Superior temporal gyrus (tissue), 1 donor: ENCODE measurements at regions not wholly inside any gene's neighbourhood (a gene's known extent, or its start where the extent isn't known, plus 50 kb on each side); places are given as distances from the start of the nearest gene placed in this dataset.
A peak's percentile ranks its signal among the peaks of the same experiment; 100 is the strongest.

Experiments
- DNase-seq: peaks from one replicate; pipeline ENCODE4 v3.0.0-alpha.2; 2016; ENCODE audit errors: extremely low spot score

DNA sequence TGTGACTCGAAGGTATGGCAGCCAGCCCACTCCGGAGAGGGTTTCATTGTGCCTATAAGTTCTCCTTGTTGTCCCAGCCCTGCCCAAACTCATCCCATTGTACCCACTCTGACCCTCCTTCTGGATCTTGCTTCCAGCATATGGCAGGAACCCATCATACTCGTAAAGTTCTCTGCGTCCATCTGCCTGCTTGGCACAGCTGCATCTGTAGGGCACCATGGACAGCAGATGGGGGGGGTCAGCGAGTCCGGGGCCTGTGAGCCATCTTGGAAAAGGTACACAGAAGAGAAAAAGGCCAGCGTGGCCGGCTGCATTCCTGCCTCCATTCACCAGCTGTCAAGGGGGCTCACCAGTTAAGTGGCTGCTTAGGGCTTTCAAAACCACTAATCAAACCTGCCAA, 94.9 kb upstream of the IGSF21 start:
- DNase-seq = no peak

DNA sequence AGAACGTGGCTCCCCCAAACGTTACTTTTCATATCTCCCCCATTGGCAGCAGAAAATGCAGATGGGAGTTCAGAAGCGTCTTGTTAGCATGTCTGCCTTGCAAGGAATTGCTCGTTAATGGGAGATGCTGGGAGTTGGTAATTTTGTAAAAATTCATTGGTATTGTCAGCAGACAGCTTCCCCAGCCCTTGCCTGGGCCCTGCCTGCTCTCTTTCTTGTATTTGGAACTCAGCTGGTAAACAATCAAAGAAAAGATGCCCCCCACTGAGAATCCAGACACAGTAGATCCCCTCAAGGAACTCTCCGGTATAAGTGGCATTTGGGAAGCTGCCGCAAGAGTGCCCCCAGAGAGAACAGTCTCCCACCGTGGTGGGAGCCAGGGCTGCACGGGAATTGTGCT, 94.4 kb upstream of the IGSF21 start:
- no peak for DNase-seq

DNA sequence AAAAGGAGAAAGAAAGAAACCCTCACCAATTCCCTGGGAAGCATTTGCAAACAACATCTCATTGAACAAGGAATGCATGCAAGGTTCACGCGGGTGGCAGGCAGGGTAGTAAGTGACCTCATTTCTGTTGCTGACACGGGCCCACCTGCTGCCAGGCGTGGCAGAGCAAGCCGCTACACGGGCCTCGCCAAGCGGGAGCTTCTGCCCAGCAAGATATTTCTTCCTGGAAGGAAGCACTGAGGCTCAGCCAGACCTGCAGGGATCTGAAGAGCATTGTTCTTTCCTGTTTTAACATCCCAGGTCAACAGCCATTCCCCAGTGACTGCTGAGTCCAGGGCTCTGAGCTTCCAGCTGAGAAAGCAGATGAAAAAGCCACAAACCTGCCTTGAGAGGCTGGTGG, 91.9 kb upstream of the IGSF21 start:
- no peak for DNase-seq

DNA sequence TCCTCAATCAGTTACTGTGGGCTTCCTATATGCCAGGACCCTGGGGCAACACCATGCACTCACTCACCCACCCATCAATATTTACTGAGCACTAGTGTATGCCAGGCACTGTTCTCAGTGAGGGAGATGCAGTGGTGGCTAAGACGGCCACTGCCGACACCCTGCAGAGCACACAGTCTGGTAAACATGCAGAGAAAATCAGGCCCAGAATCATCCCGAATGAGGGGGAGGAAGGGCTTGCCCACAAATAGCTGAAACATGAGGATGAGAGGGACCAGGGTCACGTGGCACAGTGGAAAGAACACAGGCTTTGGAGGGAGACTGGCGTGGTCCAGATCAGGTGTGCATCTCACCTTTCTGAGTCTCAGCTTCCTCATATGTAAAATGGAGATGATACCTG, 89.2 kb upstream of the IGSF21 start:
- DNase-seq = no peak

DNA sequence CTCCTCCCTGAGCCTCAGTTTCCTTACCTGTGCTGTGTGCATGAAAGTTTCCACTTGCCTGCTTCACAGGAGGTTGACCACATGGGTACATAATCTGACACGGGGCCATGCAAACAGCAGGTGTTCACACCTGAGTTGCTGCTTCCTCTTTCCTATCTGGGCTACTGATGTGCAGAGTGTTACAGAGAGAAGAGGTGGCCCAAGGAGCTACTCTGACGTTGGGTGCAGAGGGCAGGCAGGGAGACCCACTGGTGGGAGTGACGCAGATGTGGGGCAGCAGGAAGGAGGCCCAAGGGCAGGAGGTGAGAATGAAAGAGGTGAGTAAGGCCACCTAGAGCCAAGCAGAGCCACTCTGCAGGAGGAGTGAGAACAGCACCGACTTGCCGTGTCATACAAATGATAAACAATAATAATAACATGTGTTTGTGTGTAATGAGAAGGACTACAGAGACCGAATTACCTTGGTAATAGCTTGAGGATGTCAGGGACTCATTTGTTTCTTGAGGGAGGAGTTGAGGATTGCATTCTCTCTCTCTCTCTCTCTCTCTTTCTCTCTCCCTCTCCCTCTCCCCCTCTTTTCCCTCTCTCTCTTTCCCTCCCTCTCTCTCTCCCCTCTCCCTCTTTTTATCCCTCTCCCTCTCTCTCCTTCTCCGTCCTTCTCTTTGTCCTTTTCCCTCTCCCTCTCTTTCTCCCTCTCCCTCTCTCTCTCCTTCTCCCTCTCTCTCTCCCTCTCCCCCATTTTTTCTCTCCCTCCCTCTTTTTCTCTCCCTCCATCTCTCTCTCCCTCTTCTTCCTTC, 87.4 kb upstream of the IGSF21 start:
- DNase-seq = no peak

DNA sequence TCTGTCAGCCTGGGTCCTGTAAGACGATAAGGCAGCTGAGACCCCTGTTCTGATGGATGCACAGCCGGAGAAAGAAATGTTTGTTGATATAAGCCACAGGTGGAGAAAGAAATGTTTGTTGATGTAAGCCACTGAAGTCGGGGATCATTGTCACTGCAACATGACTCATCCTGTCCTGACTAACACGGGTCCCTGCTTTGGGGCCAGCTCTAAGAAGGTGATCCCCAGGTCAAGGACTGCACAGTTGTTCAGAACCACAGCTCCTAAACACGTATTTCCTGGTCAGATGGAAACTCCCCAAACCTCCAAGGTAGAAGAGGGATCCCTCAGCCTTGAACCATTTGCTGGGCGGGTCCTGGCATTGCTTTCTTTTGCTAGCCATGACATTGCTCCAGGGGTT, 86.4 kb upstream of the IGSF21 start:
- DNase-seq = no peak

DNA sequence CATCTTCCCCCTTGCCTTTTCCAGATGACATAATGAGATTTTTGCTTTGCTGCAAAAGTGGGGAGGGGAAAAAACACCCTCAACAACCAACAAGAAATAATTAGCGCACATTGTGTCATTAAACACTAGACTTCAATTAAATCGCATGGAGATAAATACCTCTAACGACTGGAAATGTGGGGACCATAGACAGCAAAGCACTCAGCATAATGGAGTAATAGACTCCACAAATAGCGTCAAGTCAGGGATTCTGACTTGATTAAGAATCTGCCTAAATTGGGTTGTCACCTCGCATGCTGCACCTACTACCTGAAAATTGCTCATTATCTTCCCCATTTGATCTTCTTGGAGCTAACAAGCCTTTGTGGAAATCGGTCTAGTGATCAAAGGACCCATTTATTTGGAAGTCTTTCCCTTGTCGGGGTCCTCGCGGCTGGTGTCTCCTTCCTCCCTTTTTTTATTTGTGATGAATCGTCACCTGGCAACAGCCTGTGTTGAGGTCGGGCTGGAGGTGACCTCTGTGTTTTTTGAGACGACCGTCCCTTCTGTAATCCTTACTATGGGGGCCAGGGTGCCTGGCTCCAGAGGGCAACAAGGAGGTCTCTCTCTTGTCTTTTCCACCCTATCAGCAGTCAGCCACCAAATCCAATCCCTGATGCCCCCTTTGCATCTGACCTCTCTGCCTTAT, 75.3 kb upstream of the IGSF21 start:
- no peak for DNase-seq

DNA sequence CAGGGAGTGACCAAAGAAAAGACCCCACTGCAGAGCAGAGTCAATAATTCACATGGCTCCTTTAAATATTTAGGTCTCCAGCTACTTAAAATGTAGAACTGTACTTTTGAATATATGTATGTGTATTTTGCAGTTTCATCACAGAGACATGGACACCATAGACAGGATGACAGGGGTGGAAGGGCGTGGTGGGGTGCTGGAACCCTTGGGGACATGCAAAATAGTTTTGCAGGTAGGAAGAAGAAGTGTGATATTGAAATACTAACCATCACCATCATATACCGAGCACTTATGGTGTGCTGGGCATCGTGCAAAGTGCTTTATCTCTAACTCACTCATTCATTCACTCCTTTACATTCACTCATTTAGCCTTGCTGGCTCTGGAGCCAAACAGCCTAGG, 72.5 kb upstream of the IGSF21 start:
- no peak for DNase-seq

DNA sequence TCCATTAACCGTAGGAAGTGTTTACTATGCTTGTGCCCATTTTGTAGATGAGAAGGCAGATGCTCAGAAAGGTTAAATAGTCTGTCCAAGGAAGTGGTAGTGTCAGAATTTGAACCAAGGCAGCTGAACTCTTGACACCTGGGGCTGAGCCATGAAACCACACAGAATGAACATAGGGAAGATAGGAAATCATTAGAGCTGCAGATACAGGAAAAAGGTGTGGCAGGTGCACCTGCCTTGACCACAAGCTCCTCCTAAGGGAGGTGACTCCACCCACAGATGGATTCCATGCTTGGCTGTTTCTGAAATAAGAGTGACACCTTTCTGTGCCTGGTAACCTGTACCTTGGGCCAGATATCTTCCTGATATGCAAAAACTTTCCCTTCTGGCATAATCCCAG, 69.9 kb upstream of the IGSF21 start:
- no peak for DNase-seq

DNA sequence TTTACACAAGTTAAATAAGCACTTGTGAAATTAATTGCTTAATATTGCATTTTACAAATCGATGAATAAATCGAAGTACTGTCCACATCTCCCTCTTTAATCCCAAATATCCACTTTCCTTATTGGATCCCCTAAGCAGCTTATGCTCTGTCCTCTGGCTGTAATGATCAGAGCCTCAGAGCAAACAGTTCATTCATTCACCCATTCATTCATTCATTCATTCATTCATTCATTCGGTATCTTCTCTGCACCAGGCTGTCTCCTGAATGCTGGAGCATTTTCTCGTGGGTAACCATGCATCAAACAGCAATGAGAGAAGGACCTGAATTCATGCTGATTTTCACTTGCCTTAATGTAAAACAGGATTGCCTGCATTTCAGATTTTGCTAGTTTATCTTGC, 69.5 kb upstream of the IGSF21 start:
- DNase-seq = no peak

DNA sequence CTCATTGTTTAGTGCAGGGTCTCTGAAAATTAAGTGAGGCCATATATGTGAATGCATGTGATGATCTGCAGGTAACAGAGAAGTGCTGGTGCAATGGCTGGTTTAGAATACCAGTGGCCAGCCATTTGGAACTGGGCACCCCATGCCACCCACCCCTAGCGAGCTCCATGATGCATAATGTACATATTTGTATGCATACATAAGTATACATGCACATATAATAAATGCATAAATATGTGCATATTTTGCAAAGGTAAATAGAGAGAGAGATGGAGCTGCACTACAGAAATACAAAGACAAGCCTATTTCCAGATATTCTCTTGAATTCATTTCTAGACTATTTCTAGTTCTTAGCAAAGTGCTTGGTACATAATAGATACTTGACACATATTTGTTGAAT, 68.5 kb upstream of the IGSF21 start:
- DNase-seq = no peak

DNA sequence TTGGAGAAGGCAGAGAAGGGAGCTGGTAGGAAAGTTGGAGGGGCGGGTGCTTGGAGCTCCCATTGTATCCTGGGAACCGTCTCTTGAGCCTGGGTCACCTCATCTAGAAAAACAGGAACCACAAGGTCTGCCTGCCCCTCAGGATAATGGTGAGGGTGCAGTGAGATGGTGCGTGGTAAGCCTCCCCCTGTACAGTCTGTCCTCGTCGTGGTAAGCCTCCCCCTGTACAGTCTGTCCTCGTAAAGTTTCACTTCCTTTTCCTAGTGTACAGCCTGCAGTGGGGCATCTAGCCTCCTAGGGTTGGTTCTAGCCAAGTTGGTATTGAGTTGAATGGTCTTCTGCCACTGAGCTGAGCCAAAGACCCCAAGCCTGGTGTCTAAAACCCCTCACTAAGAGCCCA, 66.5 kb upstream of the IGSF21 start:
- no peak for DNase-seq

DNA sequence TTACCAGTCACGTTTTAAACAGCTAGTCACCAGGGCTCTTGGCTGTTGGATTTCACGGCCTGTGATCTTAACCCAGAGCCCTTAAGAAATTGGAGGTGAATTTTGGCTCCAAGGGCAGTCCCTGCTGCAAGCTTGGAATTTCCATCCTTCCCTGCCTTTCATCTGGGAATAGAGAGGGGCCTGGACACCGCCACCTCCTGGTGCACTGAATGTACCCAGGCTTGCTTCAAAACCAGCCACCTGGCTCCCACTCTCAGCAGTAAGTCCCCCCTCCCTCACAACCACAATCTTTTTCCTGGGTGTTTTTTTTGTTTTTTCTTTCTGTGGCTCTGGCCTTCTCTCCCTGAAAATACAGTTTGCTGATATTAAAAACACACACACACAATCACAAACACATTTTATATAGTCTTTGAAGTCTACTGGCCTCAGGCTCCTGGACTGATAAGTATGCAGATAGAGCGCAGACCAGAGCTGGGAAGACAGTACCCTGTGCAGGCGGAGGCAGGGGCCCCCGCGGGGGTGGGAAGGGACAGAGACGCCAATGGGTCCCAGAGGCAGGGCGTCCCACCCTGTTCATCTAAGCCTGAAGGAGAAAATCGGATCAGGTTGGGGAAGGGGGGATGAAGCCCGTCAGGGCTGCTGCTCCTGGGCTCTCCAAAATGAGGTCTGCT, 65.8 kb upstream of the IGSF21 start:
- no peak for DNase-seq

DNA sequence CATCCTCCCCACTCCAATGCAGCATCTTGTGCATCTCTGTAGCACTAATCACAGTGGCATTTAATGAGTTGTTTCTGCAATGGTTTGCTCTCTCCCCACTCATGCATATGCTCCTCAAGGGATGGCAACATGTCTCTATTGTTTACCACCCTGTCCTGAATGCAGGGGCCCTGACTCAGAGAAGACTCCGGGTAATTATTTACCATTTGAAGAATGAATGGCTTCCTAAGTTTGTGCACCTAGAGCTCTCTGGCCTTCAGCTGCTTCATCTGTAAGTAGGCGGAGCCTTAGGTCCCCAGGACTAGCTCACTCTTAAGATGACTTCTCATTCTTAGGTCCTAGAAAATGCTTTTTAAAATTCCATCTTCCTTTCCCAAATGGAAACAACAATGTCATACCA, 63.7 kb upstream of the IGSF21 start:
- DNase-seq = no peak

DNA sequence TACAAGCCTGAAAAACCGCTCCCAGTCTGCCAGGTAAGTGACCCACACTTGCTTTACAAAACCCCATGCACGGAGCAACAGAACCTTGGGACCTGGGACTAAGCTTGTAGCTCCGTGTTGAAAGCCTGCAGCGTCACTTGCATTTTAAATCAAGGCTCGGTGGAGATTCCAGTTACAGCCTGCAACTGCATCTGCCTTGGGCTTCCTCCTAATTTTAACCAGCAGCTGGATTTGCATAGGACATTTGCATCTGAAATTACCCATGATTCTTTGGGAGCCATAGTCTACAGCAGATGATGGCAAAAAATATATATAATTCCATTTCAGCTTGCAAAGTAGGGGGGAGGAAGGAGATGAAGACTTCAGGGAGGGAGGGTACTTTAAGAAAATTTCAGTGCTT, 62.4 kb upstream of the IGSF21 start:
- no peak for DNase-seq

DNA sequence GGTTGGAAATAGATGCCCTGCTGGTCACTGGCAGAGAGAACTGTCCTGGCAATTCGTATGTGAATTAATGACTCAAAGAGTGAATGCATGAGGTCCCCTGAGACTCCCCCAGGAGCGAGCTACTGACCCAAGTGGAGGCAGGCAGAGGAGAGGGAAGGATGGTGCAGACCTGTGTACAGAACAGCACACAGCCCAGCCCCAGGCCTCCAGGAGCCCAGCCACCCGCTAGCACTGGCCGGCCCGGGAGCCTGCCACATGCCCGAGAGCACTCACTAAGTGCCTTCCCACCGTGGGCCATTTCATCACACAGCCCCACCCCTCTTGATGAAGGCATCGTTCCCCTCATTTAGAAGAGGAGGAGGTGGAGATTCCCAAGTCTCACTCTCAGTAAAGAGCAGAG, 62.0 kb upstream of the IGSF21 start:
- DNase-seq = no peak

DNA sequence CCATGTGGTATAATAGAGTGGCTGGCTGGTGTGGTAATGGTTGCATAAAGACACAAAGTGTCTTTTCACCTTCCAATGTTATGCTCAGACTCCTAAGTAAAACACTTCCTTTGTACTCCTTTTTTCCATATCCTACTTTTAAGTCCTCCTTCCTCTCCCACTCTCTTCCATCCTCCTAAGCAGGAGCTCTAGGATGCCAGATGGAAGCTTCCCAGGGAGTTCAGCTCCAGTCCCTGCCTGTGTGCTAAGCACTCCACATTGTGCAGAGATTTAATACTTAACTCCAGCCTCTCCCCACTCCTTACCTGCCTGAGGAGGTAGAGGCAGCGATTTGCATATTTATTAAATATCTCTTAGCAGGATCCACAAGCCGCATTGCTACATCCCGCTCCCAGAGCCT, 60.5 kb upstream of the IGSF21 start:
- DNase-seq = peak; percentile 51

DNA sequence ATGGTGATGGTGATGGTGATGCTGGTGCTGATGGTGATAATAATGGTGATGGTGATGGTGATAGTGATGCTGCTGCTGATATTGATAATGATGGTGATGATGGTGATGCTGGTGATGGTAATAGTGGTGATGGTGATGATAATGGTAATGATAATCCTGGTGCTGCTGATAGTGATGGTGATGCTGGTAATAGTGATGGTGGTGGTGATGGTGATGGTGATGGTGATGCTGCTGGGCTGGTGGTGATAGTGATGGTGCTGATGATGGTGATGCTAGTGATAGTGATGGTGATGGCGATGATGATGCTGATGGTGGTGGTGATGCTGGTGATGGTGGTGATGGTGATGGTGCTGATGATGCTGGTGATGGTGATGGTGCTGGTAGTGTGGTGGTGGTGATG, 58.4 kb upstream of the IGSF21 start:
- no peak for DNase-seq

DNA sequence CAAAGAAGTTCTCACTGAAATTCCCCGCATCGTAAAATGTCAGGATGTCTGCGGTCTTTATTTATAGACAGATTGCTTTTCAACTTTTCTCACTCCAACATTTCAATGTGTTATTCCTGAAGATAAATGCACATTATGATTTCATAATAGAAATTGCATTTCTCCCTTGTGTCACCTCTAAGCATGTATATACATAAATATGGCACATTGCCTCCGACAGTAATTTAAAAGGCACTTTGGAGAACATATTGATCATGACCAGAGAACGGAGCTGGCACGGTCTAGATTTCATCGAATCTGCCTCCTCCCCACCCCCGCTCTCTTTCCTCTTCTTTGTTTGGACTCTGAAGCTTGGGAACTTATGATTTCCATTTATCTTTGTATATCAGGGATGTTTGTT, 54.9 kb upstream of the IGSF21 start:
- no peak for DNase-seq

DNA sequence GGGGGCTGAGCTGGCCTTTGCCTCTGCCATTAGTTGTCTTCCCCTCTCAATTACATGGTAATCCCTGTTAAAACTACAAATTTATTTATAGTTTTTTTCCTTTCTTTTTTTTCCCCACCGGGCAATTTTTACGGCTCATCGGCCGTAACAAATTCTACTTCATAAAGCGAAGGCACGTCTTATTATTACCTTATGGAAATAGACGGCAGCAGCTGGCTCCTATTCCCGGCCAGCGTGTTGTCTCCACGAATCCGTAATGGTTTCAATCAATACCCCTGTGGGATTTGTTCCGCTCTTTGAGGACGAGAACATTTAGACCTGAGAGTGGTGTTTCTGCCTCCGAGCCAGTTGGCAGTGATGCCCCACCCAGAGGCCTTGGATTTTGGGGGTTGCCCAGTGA, 52.4 kb upstream of the IGSF21 start:
- DNase-seq = no peak

DNA sequence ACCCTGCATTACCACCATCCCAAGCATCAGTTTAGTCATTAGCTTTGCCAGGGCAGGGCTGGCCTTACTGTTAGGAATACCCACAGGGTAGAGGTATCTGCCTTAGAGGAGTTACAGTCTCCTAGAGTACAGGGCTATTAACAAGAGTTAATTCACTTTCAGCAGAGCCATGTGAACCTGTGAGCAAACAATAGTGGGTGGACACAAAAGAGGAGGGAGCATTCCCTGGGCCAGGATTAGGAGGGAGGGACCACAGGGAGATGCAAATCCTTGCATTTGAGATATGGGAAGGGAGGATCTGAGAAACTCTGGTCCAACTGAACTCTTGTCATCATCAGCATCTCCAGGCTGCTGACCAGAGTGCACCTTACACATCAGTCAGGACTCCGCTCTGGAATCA, 51.1 kb upstream of the IGSF21 start:
- no peak for DNase-seq

DNA sequence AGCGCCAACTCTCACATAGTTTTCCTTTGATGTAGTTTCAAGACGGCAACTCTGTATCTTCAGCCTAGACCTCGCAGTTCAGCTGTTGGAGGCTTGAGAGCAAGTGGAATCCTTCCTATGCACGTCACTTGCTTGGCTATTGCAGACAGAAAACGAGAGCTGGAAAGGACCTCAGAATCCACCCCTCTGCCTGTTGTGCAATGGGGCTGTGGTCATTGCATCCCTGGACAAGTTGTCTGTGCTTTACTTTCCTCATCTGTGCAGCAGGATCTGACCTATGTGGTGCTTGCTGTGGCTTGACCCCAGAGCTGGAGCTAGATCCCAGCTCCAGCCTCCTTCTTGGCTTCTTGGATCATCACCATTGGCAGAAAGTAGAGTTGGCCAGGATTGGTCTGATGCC, 50.0 kb upstream of the IGSF21 start:
- no peak for DNase-seq
